AML-193 (cell line): ENCODE measurements at regions not wholly inside any gene's neighbourhood (a gene's known extent, or its start where the extent isn't known, plus 50 kb on each side); places are given as distances from the start of the nearest gene placed in this dataset.
A peak's percentile ranks its signal among the peaks of the same experiment; 100 is the strongest.

Experiments
- DNase-seq, 2 experiments: peaks; one replicate each; lab custom pipeline; 2025; lab: John Stamatoyannopoulos, UW

- no peak for DNase-seq
Observed at GRCh38 chr12:46449856-46450255, 77.3 kb upstream of the SLC38A2 start.

- DNase-seq, result no peak
Observed at GRCh38 chr12:46449316-46449715, 76.7 kb upstream of the SLC38A2 start.

DNA sequence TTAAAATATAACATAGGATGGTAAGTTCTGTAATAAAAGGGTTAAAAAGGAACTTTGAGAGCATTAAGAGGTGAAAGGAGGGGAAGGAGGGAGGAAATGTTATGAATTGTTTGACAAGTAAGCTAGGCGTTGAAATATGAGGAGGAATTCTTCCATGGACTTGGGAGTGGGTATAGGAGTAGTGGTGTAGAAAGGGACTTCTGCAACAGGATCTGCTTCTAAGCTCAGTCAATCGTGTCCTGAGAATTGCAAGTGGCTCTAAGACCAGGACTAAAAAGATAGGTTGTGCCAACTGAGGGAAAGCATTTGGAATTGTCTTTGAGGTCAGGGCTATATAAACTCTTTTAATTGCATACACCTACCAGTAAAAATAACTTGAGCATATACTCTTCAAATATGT lies 74.1 kb upstream of the SLC38A2 start:
- DNase-seq, result no peak

GRCh38 chr12:46445551-46446235 lies 73.1 kb upstream of the SLC38A2 start:
- DNase-seq, result no peak

DNA sequence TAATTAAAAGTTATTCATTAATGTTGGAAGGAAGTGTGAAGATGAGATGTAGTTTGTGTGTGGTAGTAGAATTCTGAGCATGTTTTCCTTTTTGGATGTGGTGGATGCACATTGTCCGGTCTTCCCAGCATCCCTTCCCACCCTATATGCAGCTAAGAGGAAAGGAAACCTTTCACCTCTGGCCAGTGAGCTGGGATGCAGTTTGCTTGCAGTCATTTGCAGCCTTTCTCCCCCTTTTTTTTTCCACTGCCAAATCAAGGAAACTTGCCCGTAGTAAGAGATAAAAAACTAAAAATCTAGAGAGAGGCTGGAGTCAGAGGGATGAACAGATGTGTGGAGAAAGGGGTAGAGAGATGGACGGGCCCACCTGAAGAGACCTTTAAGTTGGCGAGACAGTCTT lies 72.5 kb upstream of the SLC38A2 start:
- DNase-seq, result no peak

- DNase-seq, result no peak
Observed at GRCh38 chr12:46443594-46444263, 71.2 kb upstream of the SLC38A2 start.

DNA sequence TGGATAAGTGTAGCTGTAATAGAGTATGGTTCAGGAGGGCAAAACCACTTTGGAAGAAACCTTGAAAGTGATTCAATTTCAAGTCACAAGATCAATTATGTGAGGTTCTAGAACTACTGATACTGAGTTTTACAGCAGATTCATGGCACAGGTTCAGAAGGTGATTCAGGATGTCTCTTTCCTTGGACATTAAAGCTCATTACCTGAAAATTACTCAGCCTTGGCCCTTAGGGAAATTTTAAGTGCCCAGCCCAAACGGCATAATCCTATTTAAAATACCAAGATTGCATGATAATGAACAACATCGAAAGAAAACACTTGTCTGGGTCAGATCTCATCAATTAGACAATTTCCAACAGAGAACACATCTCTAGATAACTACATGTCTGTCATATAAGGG lies 70.2 kb upstream of the SLC38A2 start:
- no peak for DNase-seq

DNA sequence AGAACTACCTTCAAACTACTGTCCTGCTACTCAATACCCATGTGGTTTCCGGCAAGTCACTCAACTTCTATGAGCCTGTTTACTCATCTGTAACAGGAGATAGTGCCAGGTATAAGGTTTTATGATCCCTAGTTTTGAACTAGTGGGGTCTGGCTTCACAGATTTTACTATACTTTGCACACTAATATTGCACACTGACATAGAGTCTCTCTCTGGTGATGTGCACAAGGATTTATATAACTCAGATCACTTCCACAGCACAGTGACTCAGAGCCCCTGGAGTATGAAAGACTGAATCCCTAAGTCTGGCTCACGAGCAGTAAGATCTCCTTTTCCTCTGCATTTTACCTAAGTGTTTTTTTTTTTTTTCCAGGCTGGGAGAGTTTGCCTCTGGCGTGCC lies 69.7 kb upstream of the SLC38A2 start:
- no peak for DNase-seq

GRCh38 chr12:46439793-46440511 lies 67.4 kb upstream of the SLC38A2 start:
- no peak for DNase-seq

DNA sequence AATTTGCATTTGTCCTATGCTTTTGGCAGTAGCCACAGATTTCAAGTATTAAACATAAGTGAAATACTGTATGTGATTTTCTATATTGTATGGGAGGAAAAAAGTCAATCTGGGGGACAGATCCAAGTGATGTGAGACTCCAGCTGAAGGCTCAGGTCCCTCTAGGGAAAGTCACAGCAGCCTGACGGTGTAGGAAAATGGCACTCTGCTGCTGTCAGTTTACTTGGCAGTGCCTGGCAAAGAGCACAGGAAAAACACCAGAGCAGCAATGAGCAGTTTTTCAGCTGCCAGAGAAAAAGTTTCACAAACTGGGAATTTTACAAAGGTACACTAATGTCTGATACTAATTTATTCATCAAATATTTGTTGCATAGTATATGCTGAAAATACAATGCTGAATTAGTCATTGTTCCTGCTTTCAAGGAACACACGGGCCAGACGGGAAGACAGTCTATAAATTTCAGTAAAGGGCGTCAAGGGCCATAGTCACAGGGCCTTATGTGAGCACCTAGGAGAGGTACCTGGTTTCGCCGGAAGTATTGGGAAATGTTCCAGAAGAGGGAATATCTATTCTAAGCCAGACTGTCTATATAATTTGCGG lies 66.2 kb upstream of the SLC38A2 start:
- DNase-seq, result no peak

- DNase-seq, result no peak
Observed at GRCh38 chr12:46438256-46438655, 65.7 kb upstream of the SLC38A2 start.

DNA sequence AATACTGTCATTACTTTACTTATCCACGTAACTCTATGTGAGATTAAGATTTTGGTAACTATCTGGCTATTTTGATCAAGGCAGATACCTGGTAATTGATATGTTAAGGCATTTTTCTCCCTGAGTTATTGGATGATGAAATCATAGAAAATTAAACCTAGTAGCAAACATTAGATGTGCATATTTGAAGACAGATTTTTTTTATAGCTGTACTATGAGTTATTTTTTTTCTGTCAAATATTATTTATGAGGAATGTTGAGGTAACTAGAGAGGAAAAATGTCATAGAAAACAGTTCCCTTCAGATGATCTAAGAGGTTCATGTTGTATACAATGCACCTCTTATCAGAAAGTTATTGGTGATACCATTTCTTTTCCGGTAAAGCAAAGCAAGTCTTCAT lies 64.9 kb upstream of the SLC38A2 start:
- DNase-seq, result no peak

DNA sequence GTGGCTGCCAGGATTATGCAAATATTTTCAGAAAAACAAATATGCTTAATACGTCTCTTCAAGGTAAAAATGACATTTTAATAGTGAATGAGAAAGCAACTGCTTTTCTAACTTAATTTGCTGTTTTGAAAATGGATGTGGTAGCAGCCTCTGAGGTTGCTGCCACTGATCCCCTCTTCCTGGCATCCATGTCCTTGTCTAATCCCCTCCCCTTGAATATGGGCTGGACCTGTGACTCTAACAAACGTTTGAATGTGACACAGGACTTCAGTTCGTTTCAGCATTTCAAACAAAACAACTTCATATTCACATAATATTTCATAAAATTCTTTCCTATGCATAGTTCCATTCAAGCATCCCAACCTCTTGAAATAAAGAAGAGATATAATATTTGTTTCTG lies 64.2 kb upstream of the SLC38A2 start:
- DNase-seq, result no peak

- no peak for DNase-seq
Observed at GRCh38 chr12:46435625-46436024, 63.1 kb upstream of the SLC38A2 start.

- DNase-seq, result no peak
Observed at GRCh38 chr12:46435029-46435428, 62.5 kb upstream of the SLC38A2 start.

GRCh38 chr12:46433829-46434228 lies 61.3 kb upstream of the SLC38A2 start:
- DNase-seq, result no peak

GRCh38 chr12:46432325-46432724 lies 59.8 kb upstream of the SLC38A2 start:
- DNase-seq, result no peak

GRCh38 chr12:46430340-46430948 lies 57.9 kb upstream of the SLC38A2 start:
- DNase-seq, result peak; percentile 28 to 49
